UCSD-AML1 (cell line): ENCODE measurements at regions not wholly inside any gene's neighbourhood (a gene's known extent, or its start where the extent isn't known, plus 50 kb on each side); places are given as distances from the start of the nearest gene placed in this dataset.

Experiments used
- DNase-seq: peaks from one replicate; lab custom pipeline; 2025; ENCODE audit not compliant: unreplicated experiment; lab: John Stamatoyannopoulos, UW

DNA sequence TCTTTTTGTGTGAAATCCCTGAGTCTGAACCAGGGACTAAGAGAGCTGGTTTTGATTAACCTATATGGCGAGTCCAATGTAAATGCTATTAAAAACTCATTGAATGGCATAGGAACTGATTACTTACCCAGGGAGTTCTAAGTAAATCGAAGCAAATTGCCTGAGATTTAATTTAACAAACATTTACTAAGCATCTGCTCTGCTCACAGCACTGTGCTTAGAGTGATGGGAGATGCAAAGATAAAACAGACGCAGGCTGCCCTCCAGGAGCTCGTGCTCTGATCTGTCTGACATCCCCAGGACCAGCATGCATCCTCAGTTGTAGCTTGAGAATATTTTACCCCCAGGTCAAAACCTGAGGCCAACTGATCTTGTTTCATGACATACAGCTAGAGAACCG is 247.9 kb downstream of the NR2F2 start:
- DNase-seq: no peak

DNA sequence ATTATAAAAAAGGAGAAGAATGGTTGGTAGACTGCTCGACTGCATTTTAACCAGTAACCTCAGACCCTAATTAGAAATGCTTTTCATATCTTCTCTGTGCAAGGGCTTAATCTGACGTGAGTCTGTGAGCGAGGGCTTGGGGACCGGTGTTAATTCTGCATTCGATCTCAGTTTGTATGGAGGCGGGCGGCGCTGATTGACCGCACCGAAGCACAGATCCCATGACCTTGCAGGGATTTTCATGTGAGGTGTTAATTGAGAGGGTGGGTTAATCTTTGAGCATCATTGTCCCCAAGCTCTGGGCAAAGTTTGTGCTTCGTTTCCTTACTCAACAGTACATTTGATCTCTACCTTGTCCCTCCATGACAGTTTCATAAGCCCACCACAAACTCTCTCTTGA is 250.9 kb downstream of the NR2F2 start:
- no peak for DNase-seq

DNA sequence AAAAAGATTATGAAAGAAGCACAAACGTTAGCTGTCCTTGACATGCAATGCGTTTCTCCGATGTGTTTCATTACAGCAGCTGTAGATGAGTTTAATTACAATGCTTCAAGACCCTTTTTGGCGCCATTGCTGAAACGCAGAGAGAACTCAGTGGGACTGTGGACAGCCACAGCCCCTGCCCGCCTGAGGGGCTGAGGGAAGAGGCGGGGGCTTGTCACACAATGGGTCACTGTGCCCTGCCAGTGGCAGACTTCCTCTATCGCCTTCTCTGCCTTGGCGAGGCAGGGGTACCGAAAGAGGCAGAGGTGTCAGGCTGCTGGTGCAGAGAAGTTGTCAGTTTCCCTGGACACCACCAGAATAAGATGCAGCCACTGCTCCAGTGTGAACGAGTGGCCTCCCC is 252.0 kb downstream of the NR2F2 start:
- DNase-seq: no peak

DNA sequence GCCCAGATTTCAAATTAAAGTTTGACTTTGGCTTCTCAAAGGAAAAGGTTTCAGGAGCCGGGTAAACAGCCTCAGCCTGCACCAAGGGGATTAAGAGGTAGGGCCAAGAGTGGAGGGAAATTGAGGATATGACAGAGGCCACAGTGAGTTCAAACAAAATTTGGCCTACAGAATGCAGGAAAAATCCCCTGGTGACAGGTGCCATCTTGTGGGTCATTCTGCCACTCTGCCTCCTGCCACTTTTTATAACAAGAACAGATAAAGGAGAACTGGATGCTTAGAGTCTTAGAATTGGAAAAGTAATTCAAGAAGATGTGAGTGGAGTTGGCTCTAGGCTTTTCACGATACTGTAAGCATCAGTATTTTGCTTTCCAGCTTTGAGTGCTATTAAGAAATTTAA is 253.2 kb downstream of the NR2F2 start:
- no peak for DNase-seq

DNA sequence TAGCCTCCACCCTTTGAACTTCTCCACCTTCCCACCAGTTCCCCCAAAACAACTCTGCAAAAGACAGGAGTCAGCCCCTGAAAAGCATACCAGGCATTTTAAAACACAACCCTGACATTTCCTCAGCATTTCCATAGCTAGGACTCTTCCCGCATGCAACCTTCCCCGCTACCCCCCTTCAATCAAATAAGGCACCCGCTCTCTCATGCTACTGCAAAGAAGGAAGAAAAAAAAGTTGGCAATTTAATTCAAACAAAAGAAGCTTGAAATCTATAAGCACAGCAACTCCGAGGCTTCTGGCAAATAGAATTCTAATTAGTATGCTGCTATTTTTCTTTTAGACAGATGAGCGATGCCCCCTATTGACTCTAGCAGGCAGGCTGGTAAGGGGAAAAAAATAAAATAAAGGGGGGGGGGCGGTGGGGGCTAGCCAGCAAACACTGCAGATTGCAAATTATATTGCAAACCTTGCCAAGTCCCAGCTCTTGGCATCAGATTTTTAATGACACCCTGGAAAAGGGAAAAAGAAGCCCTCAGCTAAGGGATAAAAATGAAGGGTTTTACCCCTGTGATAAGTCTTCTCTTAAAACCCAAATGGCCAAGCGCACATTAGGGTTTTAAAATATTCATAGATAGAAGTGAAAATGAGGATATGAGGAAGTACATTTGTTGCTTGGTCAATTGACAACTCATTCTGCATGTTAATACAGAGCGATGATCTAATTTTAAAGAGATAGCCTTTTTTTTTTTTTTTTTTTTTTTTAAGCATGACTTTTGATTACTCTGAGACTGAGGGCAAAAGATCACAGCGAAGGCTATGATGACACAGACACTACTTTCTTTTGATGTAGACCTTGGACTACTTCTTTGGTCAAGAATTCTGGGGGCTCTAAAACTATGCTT is 255.2 kb downstream of the NR2F2 start:
- DNase-seq: no peak

DNA sequence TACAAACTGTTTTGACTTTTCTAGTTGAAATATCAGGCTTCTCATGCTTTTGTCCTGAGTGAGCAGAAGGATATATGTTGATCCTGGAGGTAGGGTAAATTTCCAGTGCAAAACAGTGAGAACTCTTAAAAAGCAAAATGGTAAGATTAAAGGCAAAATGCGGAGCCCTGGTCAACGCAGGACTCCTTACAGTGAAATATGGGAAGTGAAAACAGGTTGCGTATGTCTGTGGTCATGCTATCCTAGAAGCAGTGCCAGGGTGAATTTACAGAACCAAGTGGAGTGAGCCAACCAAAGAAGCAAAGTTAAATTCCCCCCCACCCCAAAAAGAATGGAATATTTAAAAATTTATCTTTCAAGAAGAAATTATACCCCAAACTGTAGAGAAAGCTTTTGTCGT is 256.4 kb downstream of the NR2F2 start:
- DNase-seq: no peak

DNA sequence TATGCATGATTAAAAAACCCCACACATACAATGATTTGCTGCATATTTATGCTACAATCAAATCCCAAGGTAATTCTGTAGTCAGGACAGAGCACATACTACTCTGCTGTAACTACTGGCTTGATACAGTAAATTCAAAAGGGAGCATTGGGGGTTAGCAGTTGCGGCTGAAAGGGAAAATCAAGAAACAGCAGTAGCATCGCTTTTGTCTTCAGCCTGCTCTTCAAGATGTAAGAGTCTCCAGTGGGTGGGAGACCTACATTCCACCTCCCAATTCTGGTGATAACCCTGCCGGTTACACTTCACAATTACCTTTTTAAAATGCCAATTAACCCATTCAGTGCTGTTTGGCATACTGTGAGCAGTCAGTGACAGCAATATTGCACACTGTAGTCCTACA is 259.4 kb downstream of the NR2F2 start:
- no peak for DNase-seq

DNA sequence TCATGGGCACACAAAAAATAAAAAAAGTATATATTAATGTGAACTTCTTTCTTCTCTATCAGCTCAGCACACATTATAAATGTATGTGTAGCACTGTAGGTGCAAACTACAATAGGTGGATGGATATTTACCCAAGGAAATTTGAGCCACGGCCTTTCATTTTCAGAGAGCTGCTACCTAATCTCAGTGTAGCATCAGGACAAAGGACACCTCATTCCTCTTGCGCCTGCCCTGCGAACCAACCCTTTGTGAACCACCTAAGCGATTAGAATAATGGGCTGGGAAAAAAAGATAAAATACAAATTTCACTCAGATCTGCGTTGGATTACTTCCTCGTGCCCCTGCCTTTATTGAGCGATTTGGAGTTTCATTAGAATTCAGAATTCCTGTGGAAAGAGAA is 263.2 kb downstream of the NR2F2 start:
- DNase-seq: no peak

DNA sequence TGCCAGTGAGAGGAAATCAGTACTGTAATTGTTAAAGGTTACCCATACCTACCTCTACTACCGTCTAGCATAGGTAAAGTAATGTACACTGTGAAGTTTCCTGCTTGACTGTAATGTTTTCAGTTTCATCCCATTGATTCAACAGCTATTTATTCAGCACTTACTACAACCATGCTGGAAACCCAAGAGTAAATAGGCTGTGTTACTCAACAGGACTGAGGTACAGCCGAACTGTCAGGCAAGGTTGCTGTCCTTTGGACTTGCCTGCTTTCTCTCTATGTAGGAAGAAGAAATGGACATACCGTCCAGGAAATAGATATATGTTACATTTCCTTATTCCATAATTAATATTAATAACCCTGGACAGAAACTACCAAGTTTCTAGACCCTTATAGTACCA is 265.5 kb downstream of the NR2F2 start:
- no peak for DNase-seq

DNA sequence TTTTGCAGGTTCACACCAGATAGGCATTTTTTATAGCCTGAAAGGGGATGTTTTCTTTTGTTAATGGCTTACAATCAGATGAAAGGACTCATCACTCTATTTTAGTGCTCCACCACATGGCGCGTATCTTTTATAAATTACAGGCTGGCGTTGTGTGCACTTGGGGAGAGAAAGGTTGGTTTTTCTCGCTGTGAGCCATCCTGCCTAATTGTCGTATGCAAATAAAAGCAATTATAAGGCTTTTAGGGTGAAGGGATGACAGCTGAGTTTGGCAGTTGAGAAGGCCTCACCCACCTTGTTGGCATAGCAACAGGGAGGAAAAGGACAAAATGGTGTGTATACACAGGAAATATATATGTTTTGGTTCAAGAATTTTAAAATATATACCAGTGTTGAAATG is 268.0 kb downstream of the NR2F2 start:
- no peak for DNase-seq

DNA sequence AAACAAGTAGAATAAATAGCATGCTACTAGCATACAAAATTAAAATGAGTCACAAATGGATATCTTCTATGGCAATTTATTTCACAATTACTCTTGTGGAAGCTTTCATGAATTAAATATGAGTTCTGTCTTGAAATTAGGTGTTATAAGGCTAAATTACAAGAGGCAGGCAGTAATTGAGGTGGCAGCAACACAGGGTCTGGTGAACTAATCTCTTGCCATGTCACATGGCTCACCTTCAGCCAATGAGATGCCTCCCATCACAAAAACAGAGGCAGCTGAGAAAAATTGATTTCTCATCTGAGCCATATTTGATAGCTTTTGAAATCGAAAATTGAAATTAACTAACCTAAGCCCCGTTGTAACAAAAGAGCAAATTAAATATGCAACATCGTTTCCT is 268.8 kb downstream of the NR2F2 start:
- DNase-seq: no peak

DNA sequence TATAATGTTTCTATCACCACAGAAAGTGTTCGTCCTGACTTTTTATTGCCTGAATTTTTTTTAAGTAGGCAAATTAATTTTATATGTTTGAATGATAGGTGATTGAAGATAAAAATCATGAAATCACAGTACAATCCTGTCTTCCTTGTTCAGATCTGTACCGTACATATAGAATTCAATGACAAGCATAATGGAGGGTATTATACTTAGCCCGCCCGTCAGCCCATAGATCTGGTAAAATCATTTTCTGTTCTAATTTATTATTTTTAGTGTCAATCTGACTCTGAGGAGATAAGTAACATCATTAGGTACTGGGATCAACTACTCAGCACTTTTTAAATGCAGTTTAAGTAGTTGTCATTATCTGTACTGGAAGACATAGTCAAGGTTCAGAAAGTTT is 269.9 kb downstream of the NR2F2 start:
- no peak for DNase-seq

DNA sequence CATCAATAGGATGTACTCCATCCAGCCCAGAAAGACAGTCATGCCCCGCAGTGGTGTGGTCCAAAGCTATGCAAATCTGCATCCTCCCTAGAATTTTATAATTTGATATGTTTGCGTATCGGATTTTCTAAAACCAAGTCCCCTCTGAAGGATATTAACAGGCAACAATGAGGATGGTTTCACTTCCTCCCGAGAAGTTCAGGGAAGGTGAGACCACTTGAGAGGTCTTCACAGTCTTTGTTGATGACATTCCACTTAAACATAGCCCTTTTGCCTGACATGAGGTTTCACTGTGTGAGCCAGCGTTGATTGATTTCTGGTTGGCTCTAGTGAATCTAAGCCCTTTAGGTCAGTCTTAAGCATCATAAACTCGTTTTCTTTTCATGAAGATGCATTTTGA is 276.1 kb downstream of the NR2F2 start:
- DNase-seq: no peak

DNA sequence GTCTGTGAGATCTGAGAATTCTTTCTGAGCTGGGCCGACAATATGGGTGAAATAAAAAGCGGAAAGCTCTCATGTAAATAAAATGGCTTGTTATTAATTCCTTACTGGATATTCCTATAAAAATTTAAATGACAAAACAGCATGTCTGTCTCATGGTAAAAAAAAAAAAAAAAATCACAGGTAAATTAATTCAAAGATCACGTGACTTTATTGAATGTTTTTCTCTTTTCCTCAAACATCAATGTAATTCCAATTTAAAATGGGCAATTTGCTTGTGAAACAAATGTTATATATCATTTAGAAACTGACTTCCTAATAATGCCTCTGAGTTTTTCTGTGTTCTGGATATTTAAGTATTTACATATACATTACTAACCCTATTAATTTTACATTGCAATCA is 280.3 kb downstream of the NR2F2 start:
- no peak for DNase-seq

DNA sequence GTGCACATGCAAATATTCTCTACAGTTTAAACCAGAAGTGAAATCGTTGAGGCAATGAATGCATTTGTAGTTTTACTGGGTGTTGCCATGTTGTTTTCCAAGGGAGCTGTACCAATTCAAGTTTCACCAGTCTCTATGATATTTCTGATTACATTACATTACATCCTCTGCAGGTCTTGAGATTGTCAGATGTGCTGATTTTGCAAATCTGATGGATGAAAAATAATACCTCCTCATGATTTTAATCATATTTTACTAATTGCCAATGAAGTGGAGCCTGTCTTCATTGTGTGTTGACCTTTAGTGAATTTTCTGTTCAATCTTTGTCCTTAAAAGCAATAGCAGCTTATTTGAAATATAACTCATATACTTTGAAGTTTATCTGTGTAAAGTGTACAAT is 282.4 kb downstream of the NR2F2 start:
- no peak for DNase-seq

DNA sequence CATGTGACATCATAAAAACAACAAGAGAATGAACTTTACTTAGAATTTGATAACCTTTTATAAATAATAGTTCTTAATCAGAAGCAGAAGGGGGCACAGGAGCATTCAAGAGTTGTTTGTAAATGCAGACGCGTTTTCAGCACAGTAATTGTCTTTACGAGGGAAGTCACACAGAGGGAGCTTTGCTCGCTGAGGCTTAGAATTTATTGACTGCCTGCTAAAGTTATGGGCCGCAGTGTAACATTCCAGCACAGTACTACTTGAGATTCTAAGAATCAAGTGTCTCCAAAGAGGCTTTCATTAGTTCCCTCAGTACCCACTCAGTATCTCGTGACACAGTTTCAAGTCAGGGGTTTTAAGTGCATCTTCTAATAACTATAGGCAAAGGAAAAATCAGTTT is 288.7 kb downstream of the NR2F2 start:
- no peak for DNase-seq

DNA sequence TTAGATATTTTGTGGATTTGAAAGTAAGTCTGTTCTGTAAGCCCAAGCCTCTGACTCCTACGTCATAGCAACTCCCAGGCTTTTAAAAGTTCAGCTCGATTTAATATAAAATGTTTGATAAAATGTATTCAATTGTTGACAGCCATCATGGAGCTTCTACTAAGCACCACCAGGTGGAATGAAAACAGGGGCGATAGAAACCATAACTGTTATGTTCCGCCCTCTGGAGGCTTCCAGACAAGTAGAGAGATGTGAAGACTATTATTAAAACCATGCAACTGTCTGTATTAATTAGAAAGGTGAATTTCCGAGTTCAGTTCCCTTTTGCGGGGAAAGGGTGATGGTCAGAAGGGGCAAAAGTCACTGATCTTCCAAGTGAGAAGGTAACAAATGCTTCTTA is 292.2 kb downstream of the NR2F2 start:
- DNase-seq: no peak

DNA sequence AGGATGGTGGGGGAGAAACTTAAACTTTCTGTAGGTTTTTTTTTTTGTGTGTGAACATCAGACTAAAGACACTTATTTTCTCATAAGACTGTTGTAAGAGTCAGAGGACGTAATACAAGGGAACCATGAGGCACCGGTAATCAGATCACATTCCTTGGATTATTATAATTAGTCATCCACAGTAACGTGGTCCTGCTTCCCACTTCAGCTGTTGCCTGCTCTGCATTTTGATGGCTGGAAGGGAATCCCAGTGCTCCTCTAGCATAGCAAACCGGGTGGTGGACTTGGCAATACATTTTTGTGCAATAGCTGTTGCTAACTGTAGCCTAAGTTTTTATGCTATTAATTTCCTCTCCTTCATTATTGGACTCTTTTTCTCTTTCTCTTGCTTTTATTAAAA is 294.8 kb downstream of the NR2F2 start:
- no peak for DNase-seq

DNA sequence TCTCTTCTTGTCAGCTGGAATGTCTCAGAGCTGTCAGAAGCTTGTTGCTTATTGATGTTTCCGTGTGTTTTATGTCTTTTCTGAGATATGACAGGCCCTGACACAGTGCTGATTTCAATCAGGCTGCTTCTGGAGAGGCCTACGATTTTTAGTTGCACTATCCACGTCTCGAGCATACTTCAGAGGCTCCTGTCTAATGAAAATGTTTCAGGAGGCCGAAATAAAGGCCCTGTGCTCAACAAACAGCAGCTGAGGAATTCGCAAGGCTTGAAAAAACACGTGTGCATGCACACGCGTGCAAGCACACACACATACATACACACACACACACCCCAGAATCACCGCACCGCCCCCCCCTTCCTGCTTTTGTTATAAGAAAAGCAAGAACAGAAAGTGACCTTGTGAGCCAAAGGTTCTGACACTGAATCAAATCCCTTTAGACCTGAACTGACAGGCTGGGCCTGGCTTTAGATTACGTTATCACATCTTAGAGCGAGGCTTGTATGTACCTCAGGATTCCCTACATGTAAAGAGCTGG is 296.6 kb downstream of the NR2F2 start:
- DNase-seq: no peak

DNA sequence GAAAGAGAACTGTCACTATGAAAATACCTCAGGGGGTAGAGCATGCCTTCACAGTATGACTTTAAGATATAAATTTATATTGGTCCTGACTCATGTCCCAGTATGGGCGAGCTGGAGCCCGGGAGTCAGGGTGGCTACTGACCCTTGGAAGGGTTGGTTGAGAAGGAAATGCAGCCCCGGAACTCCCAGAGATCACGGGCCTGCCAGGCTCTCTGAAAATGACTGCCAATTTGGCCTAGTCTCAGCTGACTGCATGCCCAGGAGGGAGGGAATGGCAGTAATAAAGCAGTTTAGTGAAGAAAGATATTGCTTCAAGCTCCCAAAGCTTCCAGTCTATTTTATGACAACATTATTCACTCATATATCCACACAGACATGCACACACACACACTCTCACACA is 299.0 kb downstream of the NR2F2 start:
- DNase-seq: no peak

DNA sequence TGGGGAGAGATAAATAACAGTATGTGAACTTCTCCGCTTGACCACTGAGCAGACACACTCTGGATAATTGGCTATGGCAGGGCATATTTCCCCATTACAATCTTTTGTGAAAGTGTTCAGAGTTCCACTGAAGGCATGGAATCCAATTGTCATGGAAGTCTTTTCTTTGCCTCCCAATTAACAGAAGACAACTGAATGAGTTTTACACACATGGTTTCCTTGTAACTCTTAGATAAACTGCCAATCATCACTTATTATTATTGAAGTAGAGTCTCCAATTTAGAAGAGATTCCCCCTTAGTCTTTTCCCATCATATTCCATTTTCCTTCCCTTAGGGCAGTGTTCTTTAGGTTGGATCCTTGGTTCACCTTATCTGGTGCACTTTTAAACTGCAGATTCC is 308.3 kb downstream of the NR2F2 start:
- DNase-seq: no peak

DNA sequence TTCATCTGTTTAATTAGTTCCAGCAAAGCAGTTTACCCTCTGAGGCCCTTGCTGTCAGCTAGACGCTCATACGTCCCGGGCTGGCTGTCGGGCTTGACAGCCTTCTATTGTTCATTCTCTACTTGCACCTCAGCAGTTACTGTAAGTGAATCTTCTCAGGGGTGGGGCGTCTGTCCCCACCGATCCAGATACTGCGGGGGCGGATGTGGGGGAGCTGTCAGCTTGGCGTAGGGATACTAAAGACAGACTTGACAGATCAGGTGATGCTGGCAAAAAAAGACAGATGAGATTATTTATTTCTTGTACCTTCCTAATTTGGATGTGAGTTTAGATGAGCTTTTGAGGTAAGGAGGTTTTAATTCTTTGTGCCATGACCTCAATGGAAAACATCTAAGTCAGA is 315.3 kb downstream of the NR2F2 start:
- DNase-seq: no peak

DNA sequence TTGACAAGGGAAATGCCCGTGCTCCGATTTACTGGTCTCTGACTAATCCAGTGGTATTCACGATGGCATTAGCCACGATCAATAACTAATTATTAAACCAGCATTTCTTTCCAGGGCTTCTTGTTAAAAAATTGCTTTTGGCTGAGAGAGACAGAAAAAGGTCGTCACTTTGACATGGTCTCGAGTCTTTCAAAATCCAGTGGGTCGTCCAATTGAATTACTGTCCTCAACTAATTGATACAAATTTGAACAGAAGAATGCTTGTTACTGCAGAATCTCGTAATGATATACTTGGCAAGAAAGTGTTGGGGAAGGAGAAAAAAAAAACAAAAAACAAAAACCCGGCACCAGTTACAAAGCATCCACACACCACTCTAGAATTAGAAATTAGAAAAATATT is 318.4 kb downstream of the NR2F2 start:
- DNase-seq: no peak
